GM18519 (cell line): ENCODE measurements at regions not wholly inside any gene's neighbourhood (a gene's known extent, or its start where the extent isn't known, plus 50 kb on each side); places are given as distances from the start of the nearest gene placed in this dataset.
"Not testable (repeated sequence)": the region's sequence is repeated elsewhere in the genome, so short reads cannot be mapped to it uniquely, and the experiment has no call there.

Experiments used
- ATAC-seq: cut with Tn5 transposase; IDR thresholded peaks from one replicate; pipeline ENCODE4 v1.9.1; 2021; ENCODE audit warnings: mild to moderate bottlenecking, moderate library complexity; ENCODE audit not compliant: unreplicated experiment, low FRiP score

GRCh38 chr4:72887152-72887551, 182.4 kb downstream of the COX18 start:
- no peak for ATAC-seq

- ATAC-seq, result no peak
These were observed 182.9 kb downstream of the COX18 start for GRCh38 chr4:72886602-72887001.

- ATAC-seq, result not testable (repeated sequence)
These were observed 185.3 kb downstream of the COX18 start for GRCh38 chr4:72884225-72884624.

- no peak for ATAC-seq
These were observed 192.6 kb downstream of the COX18 start for GRCh38 chr4:72876946-72877345.

GRCh38 chr4:72875545-72875944, 194.0 kb downstream of the COX18 start:
- ATAC-seq, result no peak

GRCh38 chr4:72875138-72875537, 194.4 kb downstream of the COX18 start:
- ATAC-seq, result no peak

GRCh38 chr4:72864898-72865297, 204.6 kb downstream of the COX18 start:
- ATAC-seq, result no peak

- ATAC-seq, result not testable (repeated sequence)
These were observed 205.2 kb downstream of the COX18 start for GRCh38 chr4:72864277-72864676.

GRCh38 chr4:72860766-72861165, 208.8 kb downstream of the COX18 start:
- no peak for ATAC-seq

GRCh38 chr4:72858328-72858727, 211.2 kb downstream of the COX18 start:
- ATAC-seq, result no peak

- ATAC-seq, result no peak
These were observed 211.7 kb downstream of the COX18 start for GRCh38 chr4:72857787-72858186.

- ATAC-seq, result no peak
These were observed 212.3 kb downstream of the COX18 start for GRCh38 chr4:72857216-72857615.

- no peak for ATAC-seq
These were observed 223.0 kb downstream of the COX18 start for GRCh38 chr4:72846280-72847111.

GRCh38 chr4:72843466-72843865, 226.1 kb downstream of the COX18 start:
- ATAC-seq, result no peak

GRCh38 chr4:72842323-72842722, 227.2 kb downstream of the COX18 start:
- no peak for ATAC-seq

GRCh38 chr4:72840166-72840565, 229.3 kb downstream of the COX18 start:
- not testable (repeated sequence) for ATAC-seq

GRCh38 chr4:72828864-72829263, 240.7 kb downstream of the COX18 start:
- no peak for ATAC-seq

GRCh38 chr4:72827968-72828367, 241.5 kb downstream of the COX18 start:
- no peak for ATAC-seq

GRCh38 chr4:72820107-72820506, 249.4 kb downstream of the COX18 start:
- no peak for ATAC-seq

- ATAC-seq, result no peak
These were observed 248.0 kb upstream of the ADAMTS3 start for GRCh38 chr4:72817012-72817411.

- ATAC-seq, result no peak
These were observed 245.2 kb upstream of the ADAMTS3 start for GRCh38 chr4:72814241-72814640.

GRCh38 chr4:72809208-72809607, 240.2 kb upstream of the ADAMTS3 start:
- ATAC-seq, result no peak
